ENCODE measurements at regions not wholly inside any gene's neighbourhood (a gene's known extent, or its start where the extent isn't known, plus 50 kb on each side); places are given as distances from the start of the nearest gene placed in this dataset.

DNA sequence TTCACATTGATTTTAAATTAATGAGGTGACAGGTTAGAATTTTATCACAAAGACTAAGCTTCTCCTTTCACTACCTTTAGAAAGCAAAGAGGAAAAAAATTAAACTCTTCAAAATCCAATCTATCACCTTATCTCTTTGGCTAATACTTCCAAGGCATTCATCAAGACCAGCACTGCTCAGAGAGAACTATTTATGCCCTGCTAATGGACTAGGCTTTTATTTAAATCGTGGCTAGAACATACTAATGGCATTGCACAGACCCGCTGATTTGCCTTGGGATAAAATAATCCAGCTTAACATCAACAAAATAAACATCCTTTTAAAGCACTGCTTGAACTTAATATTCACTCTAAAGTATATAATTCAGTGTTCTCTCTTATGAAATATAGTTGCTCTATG is 880.4 kb downstream of the HACE1 start:
- Mint-ChIP-seq H3K4me3 (no peak overlapping the region), H3K4me1 (no peaks in the 10 kb centered on the region), H3K27me3 (ENCODE audit: low read depth) (no peaks in the 10 kb centered on the region), H3K36me3 (0 out of 2 replicates have a peak, but pooled peaks cover 5% of the 10 kb centered on the region), H3K27ac (no peak overlapping the region), H3K9me3 (peaks cover 12% of the 10 kb centered on the region)
- no peak for DNase-seq (ENCODE audit: low spot score)
- CTCF ChIA-PET, result no interaction called here
- TF ChIP-seq FOXP1 (CRISPR knock-in tag; IDR thresholded peaks at IDR 0.05; ENCODE audit: borderline replicate concordance), result no peak
- TF ChIP-seq IRF2 (CRISPR knock-in tag; IDR thresholded peaks at IDR 0.05; ENCODE audit: borderline replicate concordance, low read depth), result no peak
- TF ChIP-seq JAZF1 (CRISPR knock-in tag; IDR thresholded peaks at IDR 0.05), result no peak
- no peak for TF ChIP-seq ETV6 (CRISPR knock-in tag; IDR thresholded peaks at IDR 0.05)
- no peak for TF ChIP-seq ZNF671 (CRISPR knock-in tag; IDR thresholded peaks at IDR 0.05)
- TF ChIP-seq, protein P1, sequence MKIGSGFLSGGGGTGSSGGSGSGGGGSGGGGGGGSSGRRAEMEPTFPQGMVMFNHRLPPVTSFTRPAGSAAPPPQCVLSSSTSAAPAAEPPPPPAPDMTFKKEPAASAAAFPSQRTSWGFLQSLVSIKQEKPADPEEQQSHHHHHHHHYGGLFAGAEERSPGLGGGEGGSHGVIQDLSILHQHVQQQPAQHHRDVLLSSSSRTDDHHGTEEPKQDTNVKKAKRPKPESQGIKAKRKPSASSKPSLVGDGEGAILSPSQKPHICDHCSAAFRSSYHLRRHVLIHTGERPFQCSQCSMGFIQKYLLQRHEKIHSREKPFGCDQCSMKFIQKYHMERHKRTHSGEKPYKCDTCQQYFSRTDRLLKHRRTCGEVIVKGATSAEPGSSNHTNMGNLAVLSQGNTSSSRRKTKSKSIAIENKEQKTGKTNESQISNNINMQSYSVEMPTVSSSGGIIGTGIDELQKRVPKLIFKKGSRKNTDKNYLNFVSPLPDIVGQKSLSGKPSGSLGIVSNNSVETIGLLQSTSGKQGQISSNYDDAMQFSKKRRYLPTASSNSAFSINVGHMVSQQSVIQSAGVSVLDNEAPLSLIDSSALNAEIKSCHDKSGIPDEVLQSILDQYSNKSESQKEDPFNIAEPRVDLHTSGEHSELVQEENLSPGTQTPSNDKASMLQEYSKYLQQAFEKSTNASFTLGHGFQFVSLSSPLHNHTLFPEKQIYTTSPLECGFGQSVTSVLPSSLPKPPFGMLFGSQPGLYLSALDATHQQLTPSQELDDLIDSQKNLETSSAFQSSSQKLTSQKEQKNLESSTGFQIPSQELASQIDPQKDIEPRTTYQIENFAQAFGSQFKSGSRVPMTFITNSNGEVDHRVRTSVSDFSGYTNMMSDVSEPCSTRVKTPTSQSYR (CRISPR knock-in tag; IDR thresholded peaks at IDR 0.05), result no peak
- TF ChIP-seq SOX15 (CRISPR knock-in tag; IDR thresholded peaks at IDR 0.05), result no peak
- no peak for TF ChIP-seq PRRX2 (CRISPR knock-in tag; IDR thresholded peaks at IDR 0.05)
- TF ChIP-seq ATF1 (CRISPR knock-in tag; IDR thresholded peaks at IDR 0.05), result no peak
- no peak for TF ChIP-seq NFATC4 (CRISPR knock-in tag; IDR thresholded peaks at IDR 0.05)
- TF ChIP-seq, protein P2, sequence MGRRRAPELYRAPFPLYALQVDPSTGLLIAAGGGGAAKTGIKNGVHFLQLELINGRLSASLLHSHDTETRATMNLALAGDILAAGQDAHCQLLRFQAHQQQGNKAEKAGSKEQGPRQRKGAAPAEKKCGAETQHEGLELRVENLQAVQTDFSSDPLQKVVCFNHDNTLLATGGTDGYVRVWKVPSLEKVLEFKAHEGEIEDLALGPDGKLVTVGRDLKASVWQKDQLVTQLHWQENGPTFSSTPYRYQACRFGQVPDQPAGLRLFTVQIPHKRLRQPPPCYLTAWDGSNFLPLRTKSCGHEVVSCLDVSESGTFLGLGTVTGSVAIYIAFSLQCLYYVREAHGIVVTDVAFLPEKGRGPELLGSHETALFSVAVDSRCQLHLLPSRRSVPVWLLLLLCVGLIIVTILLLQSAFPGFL (CRISPR knock-in tag; IDR thresholded peaks at IDR 0.05; ENCODE audit: borderline replicate concordance), result no peak
- TF ChIP-seq RORB (CRISPR knock-in tag; IDR thresholded peaks at IDR 0.05), result no peak
- POLR2A ChIA-PET, result no interaction called here
- ATAC-seq, result no peak

DNA sequence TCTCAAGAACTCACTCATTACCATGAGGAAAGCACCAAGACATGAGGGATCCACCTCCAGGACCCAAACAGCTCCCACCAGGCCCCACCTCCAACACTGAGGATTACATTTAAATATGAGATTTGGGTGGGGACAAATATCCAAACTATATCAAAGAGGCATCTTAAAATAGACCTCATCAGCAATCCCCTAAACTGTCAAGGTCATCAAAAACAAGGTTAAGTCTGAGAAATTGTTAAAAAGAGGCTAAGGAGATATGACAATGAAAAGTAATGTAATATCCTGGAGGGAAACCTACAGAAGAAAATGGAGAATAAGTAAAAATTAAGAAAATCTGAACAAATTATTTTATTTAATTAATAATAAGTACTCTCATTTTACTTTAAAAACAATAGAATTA is 922.3 kb downstream of the HACE1 start:
- Mint-ChIP-seq H3K9me3 (no peaks in the 10 kb centered on the region; the same call in 1 of the 2 replicates), H3K27me3 (ENCODE audit: low read depth) (no peaks in the 10 kb centered on the region), H3K36me3 (no peaks in the 10 kb centered on the region), H3K4me1 (no peaks in the 10 kb centered on the region), H3K27ac (no peak overlapping the region), H3K4me3 (no peak overlapping the region)
- ChIA-PET CTCF (no interaction called here), POLR2A (no interaction called here)
- TF ChIP-seq ESRRA (CRISPR knock-in tag; IDR thresholded peaks at IDR 0.05; ENCODE audit: borderline replicate concordance) (no peak), CREM (CRISPR knock-in tag; IDR thresholded peaks at IDR 0.05) (no peak), EMX1 (CRISPR knock-in tag; IDR thresholded peaks at IDR 0.05) (no peak), NR1H2 (CRISPR knock-in tag; IDR thresholded peaks at IDR 0.05) (no peak), FOXK1 (CRISPR knock-in tag; IDR thresholded peaks at IDR 0.05) (no peak), ZNF263 (CRISPR knock-in tag; IDR thresholded peaks at IDR 0.05; ENCODE audit: low read depth) (no peak), ATF1 (CRISPR knock-in tag; IDR thresholded peaks at IDR 0.05) (no peak), ZNF138 (CRISPR knock-in tag; conservative IDR thresholded peaks at IDR 0.05) (no peak), GABPB1 (CRISPR knock-in tag; IDR thresholded peaks at IDR 0.05) (no peak), TCF7 (CRISPR knock-in tag; IDR thresholded peaks at IDR 0.05; ENCODE audit: low read depth) (no peak), IRF2 (CRISPR knock-in tag; IDR thresholded peaks at IDR 0.05; ENCODE audit: borderline replicate concordance, low read depth) (no peak), NR2C2 (CRISPR knock-in tag; IDR thresholded peaks at IDR 0.05) (no peak)
- TF ChIP-seq, protein P3, sequence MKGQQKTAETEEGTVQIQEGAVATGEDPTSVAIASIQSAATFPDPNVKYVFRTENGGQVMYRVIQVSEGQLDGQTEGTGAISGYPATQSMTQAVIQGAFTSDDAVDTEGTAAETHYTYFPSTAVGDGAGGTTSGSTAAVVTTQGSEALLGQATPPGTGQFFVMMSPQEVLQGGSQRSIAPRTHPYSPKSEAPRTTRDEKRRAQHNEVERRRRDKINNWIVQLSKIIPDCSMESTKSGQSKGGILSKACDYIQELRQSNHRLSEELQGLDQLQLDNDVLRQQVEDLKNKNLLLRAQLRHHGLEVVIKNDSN (CRISPR knock-in tag; IDR thresholded peaks at IDR 0.05), result no peak
- TF ChIP-seq, protein P4, sequence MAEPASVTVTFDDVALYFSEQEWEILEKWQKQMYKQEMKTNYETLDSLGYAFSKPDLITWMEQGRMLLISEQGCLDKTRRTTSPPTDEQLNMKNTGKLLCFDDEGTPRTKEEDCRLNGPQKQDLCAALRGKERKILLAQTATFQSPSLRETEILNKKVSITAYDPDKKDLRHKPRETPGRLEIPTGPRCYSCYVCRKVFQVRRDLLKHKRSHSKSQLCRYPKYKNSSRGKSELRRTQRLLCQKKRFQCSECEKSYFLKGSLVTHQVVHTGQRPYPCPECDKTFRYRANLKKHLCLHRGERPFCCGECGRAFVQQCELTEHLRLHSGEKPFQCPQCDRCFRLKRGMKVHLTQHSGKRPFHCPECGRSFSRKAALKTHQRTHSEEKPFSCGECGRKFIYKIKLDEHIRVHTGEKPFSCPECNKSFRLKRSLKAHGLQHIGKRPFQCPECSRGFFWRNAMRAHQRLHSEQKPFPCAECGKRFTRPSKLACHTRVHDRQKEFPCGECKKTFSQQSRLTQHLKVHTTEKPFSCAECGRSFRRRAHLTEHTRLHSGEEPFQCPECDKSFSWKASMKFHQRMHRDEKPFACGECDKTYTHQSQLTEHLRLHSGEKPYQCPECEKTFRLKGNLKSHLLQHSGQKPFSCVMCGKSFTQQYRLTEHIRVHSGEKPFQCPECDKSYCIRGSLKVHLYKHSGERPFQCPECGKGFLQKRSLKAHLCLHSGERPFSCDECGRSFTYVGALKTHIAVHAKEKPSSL (CRISPR knock-in tag; conservative IDR thresholded peaks at IDR 0.05), result no peak
- TF ChIP-seq, protein P5, sequence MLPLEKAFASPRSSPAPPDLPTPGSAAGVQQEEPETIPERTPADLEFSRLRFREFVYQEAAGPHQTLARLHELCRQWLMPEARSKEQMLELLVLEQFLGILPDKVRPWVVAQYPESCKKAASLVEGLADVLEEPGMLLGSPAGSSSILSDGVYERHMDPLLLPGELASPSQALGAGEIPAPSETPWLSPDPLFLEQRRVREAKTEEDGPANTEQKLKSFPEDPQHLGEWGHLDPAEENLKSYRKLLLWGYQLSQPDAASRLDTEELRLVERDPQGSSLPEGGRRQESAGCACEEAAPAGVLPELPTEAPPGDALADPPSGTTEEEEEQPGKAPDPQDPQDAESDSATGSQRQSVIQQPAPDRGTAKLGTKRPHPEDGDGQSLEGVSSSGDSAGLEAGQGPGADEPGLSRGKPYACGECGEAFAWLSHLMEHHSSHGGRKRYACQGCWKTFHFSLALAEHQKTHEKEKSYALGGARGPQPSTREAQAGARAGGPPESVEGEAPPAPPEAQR (CRISPR knock-in tag; IDR thresholded peaks at IDR 0.05), result no peak
- TF ChIP-seq, protein P6, sequence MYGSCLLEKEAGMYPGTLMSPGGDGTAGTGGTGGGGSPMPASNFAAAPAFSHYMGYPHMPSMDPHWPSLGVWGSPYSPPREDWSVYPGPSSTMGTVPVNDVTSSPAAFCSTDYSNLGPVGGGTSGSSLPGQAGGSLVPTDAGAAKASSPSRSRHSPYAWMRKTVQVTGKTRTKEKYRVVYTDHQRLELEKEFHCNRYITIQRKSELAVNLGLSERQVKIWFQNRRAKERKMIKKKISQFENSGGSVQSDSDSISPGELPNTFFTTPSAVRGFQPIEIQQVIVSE (CRISPR knock-in tag; IDR thresholded peaks at IDR 0.05; ENCODE audit: borderline replicate concordance), result no peak
- ATAC-seq, result no peak
- no peak for DNase-seq (ENCODE audit: low spot score)

All from WTC11 (cell line).